A172 (cell line): ENCODE measurements at regions not wholly inside any gene's neighbourhood (a gene's known extent, or its start where the extent isn't known, plus 50 kb on each side); places are given as distances from the start of the nearest gene placed in this dataset.

Experiments
- DNase-seq: peaks from one replicate; pipeline ENCODE4 v3.0.0-alpha.2; 2015; ENCODE audit warnings: low spot score

GRCh38 chr10:128375171-128375570, 248.9 kb upstream of the MKI67 start:
- DNase-seq, result no peak

- DNase-seq, result no peak
Measured at GRCh38 chr10:128377364-128377987, 251.3 kb upstream of the MKI67 start.

GRCh38 chr10:128377988-128378387, 251.8 kb upstream of the MKI67 start:
- DNase-seq, result no peak

GRCh38 chr10:128380946-128381345, 254.7 kb upstream of the MKI67 start:
- DNase-seq, result no peak

GRCh38 chr10:128382225-128382624, 256.0 kb upstream of the MKI67 start:
- no peak for DNase-seq

GRCh38 chr10:128384831-128385230, 258.6 kb upstream of the MKI67 start:
- no peak for DNase-seq

- no peak for DNase-seq
Measured at GRCh38 chr10:128386231-128386630, 260.0 kb upstream of the MKI67 start.

- no peak for DNase-seq
Measured at GRCh38 chr10:128386816-128387604, 260.8 kb upstream of the MKI67 start.

- DNase-seq, result no peak
Measured at GRCh38 chr10:128390596-128390995, 264.4 kb upstream of the MKI67 start.

- no peak for DNase-seq
Measured at GRCh38 chr10:128393546-128393945, 267.3 kb upstream of the MKI67 start.

GRCh38 chr10:128398118-128398517, 271.9 kb upstream of the MKI67 start:
- DNase-seq, result no peak

GRCh38 chr10:128398999-128399398, 272.8 kb upstream of the MKI67 start:
- DNase-seq, result no peak

- no peak for DNase-seq
Measured at GRCh38 chr10:128400564-128400963, 274.3 kb upstream of the MKI67 start.

GRCh38 chr10:128405450-128405849, 279.2 kb upstream of the MKI67 start:
- no peak for DNase-seq

GRCh38 chr10:128411643-128412042, 285.4 kb upstream of the MKI67 start:
- no peak for DNase-seq

GRCh38 chr10:128414568-128414967, 288.3 kb upstream of the MKI67 start:
- no peak for DNase-seq

- no peak for DNase-seq
Measured at GRCh38 chr10:128416231-128416630, 290.0 kb upstream of the MKI67 start.

- DNase-seq, result no peak
Measured at GRCh38 chr10:128417826-128418225, 291.6 kb upstream of the MKI67 start.

- DNase-seq, result no peak
Measured at GRCh38 chr10:128418819-128419218, 292.6 kb upstream of the MKI67 start.

GRCh38 chr10:128419466-128420019, 293.3 kb upstream of the MKI67 start:
- no peak for DNase-seq

- DNase-seq, result no peak
Measured at GRCh38 chr10:128420623-128421022, 294.4 kb upstream of the MKI67 start.

- no peak for DNase-seq
Measured at GRCh38 chr10:128421371-128422160, 295.3 kb upstream of the MKI67 start.
